Mesendoderm (in vitro differentiated cells): ENCODE measurements at regions not wholly inside any gene's neighbourhood (a gene's known extent, or its start where the extent isn't known, plus 50 kb on each side); places are given as distances from the start of the nearest gene placed in this dataset.

Source experiments
- DNase-seq: peaks from one replicate; pipeline ENCODE4 v3.0.0; 2013
- H2AK5ac ChIP-seq: 2 replicates; pipeline ENCODE4 v1.6.1; 2013; ENCODE audit warnings: low read length, inconsistent platforms
- H2BK120ac ChIP-seq: 2 replicates; pipeline ENCODE4 v1.6.1; 2013; ENCODE audit warnings: low read depth, mild to moderate bottlenecking, low read length, moderate library complexity, mixed read lengths
- H2BK15ac ChIP-seq: replicated peaks from 2 replicates; pipeline ENCODE4 v1.6.1; 2013; ENCODE audit warnings: low read depth, mild to moderate bottlenecking, moderate library complexity
- H2BK5ac ChIP-seq: 2 replicates; pipeline ENCODE4 v1.6.1; 2013; ENCODE audit warnings: low read length, inconsistent platforms
- H3K18ac ChIP-seq: 2 replicates; pipeline ENCODE4 v1.6.1; 2013; ENCODE audit warnings: mild to moderate bottlenecking, low read length, mixed read lengths
- H3K23ac ChIP-seq: one replicate; pipeline ENCODE4 v1.6.1; 2013; ENCODE audit warnings: low read length
- H3K27ac ChIP-seq: 2 replicates; pipeline ENCODE4 v1.5.1; 2013; ENCODE audit warnings: low read depth, mild to moderate bottlenecking, inconsistent platforms, low read length, moderate library complexity
- H3K27me3 ChIP-seq: 2 replicates; pipeline ENCODE4 v1.6.1; 2013; ENCODE audit warnings: low read length, control low read depth, mild to moderate bottlenecking, inconsistent platforms; ENCODE audit not compliant: insufficient read depth, poor library complexity
- H3K36me3 ChIP-seq: 2 replicates; pipeline ENCODE4 v1.6.1; 2013; ENCODE audit warnings: low read length, inconsistent platforms; ENCODE audit not compliant: control insufficient read depth, insufficient read depth
- H3K4ac ChIP-seq: one replicate; pipeline ENCODE4 v1.6.1; 2013; ENCODE audit warnings: low read depth, mild to moderate bottlenecking, low read length, moderate library complexity
- H3K4me1 ChIP-seq: 2 replicates; pipeline ENCODE4 v1.6.1; 2013; ENCODE audit warnings: low read depth, low read length, inconsistent platforms; ENCODE audit not compliant: control insufficient read depth
- H3K4me2 ChIP-seq: 2 replicates; pipeline ENCODE4 v1.6.1; 2013; ENCODE audit warnings: low read length
- H3K4me3 ChIP-seq: 2 replicates; pipeline ENCODE4 v1.5.1; 2013; ENCODE audit warnings: mild to moderate bottlenecking, low read length
- H3K56ac ChIP-seq: one replicate; pipeline ENCODE4 v1.6.1; 2013; ENCODE audit warnings: low read length
- H3K79me1 ChIP-seq: 2 replicates; pipeline ENCODE4 v1.6.1; 2013; ENCODE audit warnings: low read length, inconsistent platforms
- H3K79me2 ChIP-seq: 2 replicates; pipeline ENCODE4 v1.6.1; 2013; ENCODE audit warnings: mild to moderate bottlenecking, low read length; ENCODE audit not compliant: control insufficient read depth, insufficient read depth
- H3K9ac ChIP-seq: 2 replicates; pipeline ENCODE4 v1.6.1; 2013; ENCODE audit warnings: low read length, inconsistent platforms
- H4K5ac ChIP-seq: one replicate; pipeline ENCODE4 v1.6.1; 2013; ENCODE audit warnings: low read length
- H4K8ac ChIP-seq: one replicate; pipeline ENCODE4 v1.6.1; 2013; ENCODE audit warnings: low read depth, mild to moderate bottlenecking, control low read depth, low read length, moderate library complexity
- WGBS: extraction: QIAGEN DNeasy Blood & Tissue Kit; methylation state at CpG from one replicate; pipeline ENCODE4 v1.1.7; 2013; ENCODE audit warnings: low lambda C conversion rate, missing lambda C conversion rate; ENCODE audit not compliant: insufficient coverage; ENCODE audit errors: extremely low coverage; 5-methylcytosine and 5-hydroxymethylcytosine counted together

GRCh38 chr3:115499666-115500065 is 123.6 kb upstream of the GAP43 start:
- WGBS: no CpG with 5 or more reads among the region's 3 CpGs
- H3K27ac ChIP-seq: no peak overlapping the region
- no peak overlapping the region for H3K23ac ChIP-seq
- H3K18ac ChIP-seq: no peak overlapping the region
- H3K4me3 ChIP-seq: no peak overlapping the region
- H3K4me2 ChIP-seq: no peak overlapping the region
- no peaks in the 10 kb centered on the region for H3K36me3 ChIP-seq
- no peaks in the 10 kb centered on the region for H3K27me3 ChIP-seq
- DNase-seq: no peak
- H3K79me1 ChIP-seq: no peaks in the 10 kb centered on the region
- no peak overlapping the region for H2BK15ac ChIP-seq
- no peak overlapping the region for H2AK5ac ChIP-seq
- H3K79me2 ChIP-seq: no peaks in the 10 kb centered on the region
- no peak overlapping the region for H4K5ac ChIP-seq
- H3K4ac ChIP-seq: no peak overlapping the region
- H3K9ac ChIP-seq: no peak overlapping the region
- no peak overlapping the region for H3K56ac ChIP-seq
- H2BK5ac ChIP-seq: no peak overlapping the region
- no peaks in the 10 kb centered on the region for H3K4me1 ChIP-seq
- H4K8ac ChIP-seq: no peak overlapping the region
- H2BK120ac ChIP-seq: no peak overlapping the region

- no peak for DNase-seq
- no peak overlapping the region for H4K8ac ChIP-seq
- no peaks in the 10 kb centered on the region for H3K79me1 ChIP-seq
- no peaks in the 10 kb centered on the region for H3K79me2 ChIP-seq
- no peak overlapping the region for H2BK5ac ChIP-seq
- H3K36me3 ChIP-seq: no peaks in the 10 kb centered on the region
- no peak overlapping the region for H3K4me2 ChIP-seq
- H3K4ac ChIP-seq: no peak overlapping the region
- no peak overlapping the region for H2AK5ac ChIP-seq
- no peak overlapping the region for H2BK120ac ChIP-seq
- H3K18ac ChIP-seq: no peak overlapping the region
- H3K27me3 ChIP-seq: no peaks in the 10 kb centered on the region
- no peak overlapping the region for H2BK15ac ChIP-seq
- H4K5ac ChIP-seq: no peak overlapping the region
- no CpG with 5 or more reads among the region's 2 CpGs for WGBS
- H3K27ac ChIP-seq: no peak overlapping the region
- H3K56ac ChIP-seq: no peak overlapping the region
- no peaks in the 10 kb centered on the region for H3K4me1 ChIP-seq
- no peak overlapping the region for H3K4me3 ChIP-seq
- no peak overlapping the region for H3K9ac ChIP-seq
- no peak overlapping the region for H3K23ac ChIP-seq
Measured at GRCh38 chr3:115500795-115501194, 122.5 kb upstream of the GAP43 start.

GRCh38 chr3:115502128-115502527 is 121.2 kb upstream of the GAP43 start:
- Histone ChIP-seq H3K27me3 (no peaks in the 10 kb centered on the region), H3K4me3 (no peak overlapping the region), H3K56ac (no peak overlapping the region), H3K23ac (no peak overlapping the region), H3K9ac (no peak overlapping the region), H2AK5ac (no peak overlapping the region), H3K4me2 (no peak overlapping the region), H3K4ac (no peak overlapping the region), H3K79me2 (no peaks in the 10 kb centered on the region), H2BK15ac (no peak overlapping the region), H3K79me1 (no peaks in the 10 kb centered on the region), H2BK120ac (no peak overlapping the region), H4K8ac (no peak overlapping the region), H3K36me3 (no peaks in the 10 kb centered on the region), H3K18ac (no peak overlapping the region), H4K5ac (no peak overlapping the region), H2BK5ac (no peak overlapping the region), H3K27ac (no peak overlapping the region), H3K4me1 (no peaks in the 10 kb centered on the region)
- DNase-seq: no peak
- WGBS: no CpG with 5 or more reads among the region's 4 CpGs

- H4K8ac ChIP-seq: no peak overlapping the region
- no peak overlapping the region for H2BK120ac ChIP-seq
- no peak overlapping the region for H2BK5ac ChIP-seq
- no peak overlapping the region for H3K4me2 ChIP-seq
- H3K4me3 ChIP-seq: no peak overlapping the region
- no peak overlapping the region for H2BK15ac ChIP-seq
- no peaks in the 10 kb centered on the region for H3K79me1 ChIP-seq
- H3K18ac ChIP-seq: no peak overlapping the region
- H2AK5ac ChIP-seq: no peak overlapping the region
- no peaks in the 10 kb centered on the region for H3K27me3 ChIP-seq
- no peak overlapping the region for H3K23ac ChIP-seq
- no peaks in the 10 kb centered on the region for H3K4me1 ChIP-seq
- H3K79me2 ChIP-seq: no peaks in the 10 kb centered on the region
- H3K36me3 ChIP-seq: no peaks in the 10 kb centered on the region
- no peak for DNase-seq
- H4K5ac ChIP-seq: no peak overlapping the region
- H3K4ac ChIP-seq: no peak overlapping the region
- no peak overlapping the region for H3K9ac ChIP-seq
- WGBS: no CpG with 5 or more reads among the region's 2 CpGs
- H3K56ac ChIP-seq: no peak overlapping the region
- no peak overlapping the region for H3K27ac ChIP-seq
Measured at GRCh38 chr3:115503394-115503793, 119.9 kb upstream of the GAP43 start.

GRCh38 chr3:115508562-115508961 is 114.7 kb upstream of the GAP43 start:
- no CpG with 5 or more reads among the region's 2 CpGs for WGBS
- H3K4me2 ChIP-seq: no peak overlapping the region
- no peaks in the 10 kb centered on the region for H3K36me3 ChIP-seq
- no peak for DNase-seq
- H3K27me3 ChIP-seq: no peaks in the 10 kb centered on the region
- H3K56ac ChIP-seq: no peak overlapping the region
- no peak overlapping the region for H3K4ac ChIP-seq
- H3K18ac ChIP-seq: no peak overlapping the region
- no peak overlapping the region for H2BK120ac ChIP-seq
- no peaks in the 10 kb centered on the region for H3K79me1 ChIP-seq
- no peak overlapping the region for H4K5ac ChIP-seq
- H3K79me2 ChIP-seq: no peaks in the 10 kb centered on the region
- H3K23ac ChIP-seq: no peak overlapping the region
- H3K27ac ChIP-seq: no peak overlapping the region
- peaks cover 5% of the 10 kb centered on the region for H3K4me1 ChIP-seq
- H2BK15ac ChIP-seq: no peak overlapping the region
- H4K8ac ChIP-seq: no peak overlapping the region
- no peak overlapping the region for H3K9ac ChIP-seq
- no peak overlapping the region for H3K4me3 ChIP-seq
- no peak overlapping the region for H2AK5ac ChIP-seq
- H2BK5ac ChIP-seq: no peak overlapping the region

GRCh38 chr3:115512565-115513415 is 110.5 kb upstream of the GAP43 start:
- H3K4me1 ChIP-seq: peaks cover 6% of the 10 kb centered on the region
- H2BK120ac ChIP-seq: peak overlapping the region; percentile 96
- DNase-seq: peak; percentile 96
- H3K4ac ChIP-seq: peak overlapping the region; percentile 81
- H3K9ac ChIP-seq: peak overlapping the region; percentile 30
- no peaks in the 10 kb centered on the region for H3K27me3 ChIP-seq
- H3K36me3 ChIP-seq: no peaks in the 10 kb centered on the region
- peak overlapping the region; percentile 19 for H3K27ac ChIP-seq
- no peak overlapping the region for H3K23ac ChIP-seq
- H2AK5ac ChIP-seq: no peak overlapping the region
- no peak overlapping the region for H2BK15ac ChIP-seq
- H4K5ac ChIP-seq: no peak overlapping the region
- peak overlapping the region; percentile 61 for H2BK5ac ChIP-seq
- no peaks in the 10 kb centered on the region for H3K79me1 ChIP-seq
- peak overlapping the region; percentile 79 for H3K56ac ChIP-seq
- H3K18ac ChIP-seq: peak overlapping the region; percentile 83
- H4K8ac ChIP-seq: no peak overlapping the region
- H3K79me2 ChIP-seq: no peaks in the 10 kb centered on the region
- peak overlapping the region; percentile 23 for H3K4me2 ChIP-seq
- no CpG with 5 or more reads among the region's 26 CpGs for WGBS
- peak overlapping the region; percentile 1 for H3K4me3 ChIP-seq
